Ovary (tissue), 7 donors: ENCODE measurements at regions not wholly inside any gene's neighbourhood (a gene's known extent, or its start where the extent isn't known, plus 50 kb on each side); places are given as distances from the start of the nearest gene placed in this dataset.

Experiments
- DNase-seq, 5 donors: peaks; one replicate each; pipeline ENCODE4 v3.0.0-alpha.2; 2019 to 2020
- H3K27ac ChIP-seq, 2 donors: fragments of 200-600 bp; one replicate each; pipeline versions ENCODE4 v1.5.1 to v1.8.0; 2019 to 2022
- H3K27me3 ChIP-seq: fragments of 200-600 bp; one replicate; pipeline ENCODE4 v1.8.0; 2022
- H3K36me3 ChIP-seq: fragments of 200-600 bp; sonication (generic); one replicate; pipeline ENCODE4 v1.5.1; 2019
- H3K4me1 ChIP-seq: one replicate; pipeline ENCODE4 v1.8.1; 2013; ENCODE audit warnings: mild to moderate bottlenecking, moderate library complexity; ENCODE audit not compliant: insufficient read depth
- H3K4me3 ChIP-seq: fragments of 200-600 bp; sonication (generic); one replicate; pipeline ENCODE4 v1.5.1; 2017
- H3K9me3 ChIP-seq, 2 donors: fragments of 200-600 bp in 1 of 2; sonication (generic) in 1 of 2; one replicate each; pipeline versions ENCODE4 v1.5.1 to v1.8.1; 2013 to 2019; ENCODE audit warnings: mild to moderate bottlenecking in 1 of 2, moderate library complexity in 1 of 2
- EP300 ChIP-seq: sonication (generic); formaldehyde crosslinking; IDR thresholded peaks from one replicate; pipeline ENCODE4 v1.6.1; 2017; ENCODE audit warnings: antibody characterized with exemption
- POLR2A ChIP-seq: fragments of 450-650 bp; IDR thresholded peaks from one replicate; pipeline ENCODE4 v1.6.1; 2017; ENCODE audit warnings: antibody characterized with exemption, mild to moderate bottlenecking, moderate library complexity
- WGBS, 3 donors: extraction: QIAGEN DNeasy Blood & Tissue Kit in 1 of 3; methylation state at CpG; one replicate each; pipeline versions ENCODE4 v1.1.5 to v1.1.7; 2013 to 2017; 5-methylcytosine and 5-hydroxymethylcytosine counted together
- intact Hi-C, 4 donors: fragments of 100-400 bp; cut with DNase I; formaldehyde crosslinking; loops; one replicate each; pipeline versions ENCODE4 v1.11.0 to v1.15.1; 2022 to 2023
- TF ChIP-seq, protein P1 (sequence below), 3 donors: fragments of 450-650 bp in 2 of 3; fragments of 200-600 bp in 1 of 3; IDR thresholded peaks; one replicate each; pipeline versions ENCODE4 v1.5.1 to v1.8.0; 2016 to 2022; ENCODE audit warnings: antibody characterized with exemption in 3 of 3, mild to moderate bottlenecking in 1 of 3
- donor health status: DM: no; HTN: no; CAD: no; lungs with moderate emphysema.
- donor health status: DM: no; HTN: no; CAD: no.
- donor health status: Bipolar disorder and iron deficiency.
- donor health status: DM: no; HTN: no; CAD: no.
- donor health status: DM: yes; HTN: yes; CAD: no.

DNA sequence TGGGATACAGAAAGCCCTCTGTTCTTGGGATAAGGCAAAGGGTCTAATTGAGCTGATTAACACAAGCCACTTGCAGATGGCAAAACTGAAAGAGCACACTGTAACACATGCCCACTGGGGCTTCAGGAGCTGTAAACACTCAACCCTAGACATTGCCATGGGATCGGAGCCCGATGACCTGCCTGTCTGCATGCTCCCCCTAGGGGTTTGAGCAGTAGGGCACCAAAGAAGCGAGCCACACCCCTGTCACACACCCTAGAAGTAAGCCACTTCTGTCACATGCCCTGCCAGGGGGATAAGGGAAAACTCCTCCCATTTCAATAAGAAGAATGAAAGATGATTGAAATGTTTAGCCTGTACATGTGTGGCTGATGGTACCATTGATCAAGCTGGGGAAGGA, 81.3 kb upstream of the IRX6 start:
- WGBS, 3 donors: 65 to 90% (median 71%) methylated on average over 3 of the region's 3 CpGs
- Histone ChIP-seq H3K27ac (no peak overlapping the region), H3K4me3 (no peak overlapping the region), H3K9me3 (no peaks in the 10 kb centered on the region), H3K27me3 (no peaks in the 10 kb centered on the region), H3K4me1 (no peaks in the 10 kb centered on the region), H3K36me3 (no peaks in the 10 kb centered on the region)
- intact Hi-C loops: no loop called here
- DNase-seq: no peak
- no peak for TF ChIP-seq EP300
- TF ChIP-seq, protein P1, sequence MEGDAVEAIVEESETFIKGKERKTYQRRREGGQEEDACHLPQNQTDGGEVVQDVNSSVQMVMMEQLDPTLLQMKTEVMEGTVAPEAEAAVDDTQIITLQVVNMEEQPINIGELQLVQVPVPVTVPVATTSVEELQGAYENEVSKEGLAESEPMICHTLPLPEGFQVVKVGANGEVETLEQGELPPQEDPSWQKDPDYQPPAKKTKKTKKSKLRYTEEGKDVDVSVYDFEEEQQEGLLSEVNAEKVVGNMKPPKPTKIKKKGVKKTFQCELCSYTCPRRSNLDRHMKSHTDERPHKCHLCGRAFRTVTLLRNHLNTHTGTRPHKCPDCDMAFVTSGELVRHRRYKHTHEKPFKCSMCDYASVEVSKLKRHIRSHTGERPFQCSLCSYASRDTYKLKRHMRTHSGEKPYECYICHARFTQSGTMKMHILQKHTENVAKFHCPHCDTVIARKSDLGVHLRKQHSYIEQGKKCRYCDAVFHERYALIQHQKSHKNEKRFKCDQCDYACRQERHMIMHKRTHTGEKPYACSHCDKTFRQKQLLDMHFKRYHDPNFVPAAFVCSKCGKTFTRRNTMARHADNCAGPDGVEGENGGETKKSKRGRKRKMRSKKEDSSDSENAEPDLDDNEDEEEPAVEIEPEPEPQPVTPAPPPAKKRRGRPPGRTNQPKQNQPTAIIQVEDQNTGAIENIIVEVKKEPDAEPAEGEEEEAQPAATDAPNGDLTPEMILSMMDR (IDR thresholded peaks at IDR 0.05): no peak
- TF ChIP-seq POLR2A: no peak

DNA sequence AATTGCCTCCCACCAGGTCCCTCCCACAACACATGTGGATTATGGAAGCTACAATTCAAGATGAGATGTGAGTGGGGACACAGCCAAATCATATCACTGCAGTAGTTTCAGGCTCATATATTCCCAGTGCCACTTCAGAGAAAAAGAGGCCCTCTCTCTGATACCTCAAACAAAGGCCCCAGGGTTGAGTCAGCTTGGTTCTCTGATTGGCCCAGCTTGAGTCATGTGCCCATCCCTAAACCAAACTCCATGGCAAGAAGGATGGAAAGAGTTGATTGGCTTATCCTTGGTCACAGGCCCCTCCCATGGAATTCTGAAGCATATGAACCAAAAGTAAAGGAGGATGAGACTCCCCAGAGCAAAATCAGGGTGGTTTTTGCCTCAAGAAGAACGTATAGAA, 75.9 kb upstream of the IRX6 start:
- intact Hi-C loops: no loop called here
- H3K27ac ChIP-seq: no peak overlapping the region
- H3K36me3 ChIP-seq: no peaks in the 10 kb centered on the region
- H3K27me3 ChIP-seq: no peaks in the 10 kb centered on the region
- 37 to 52% (median 51%) methylated on average over 1 of the region's 1 CpG for WGBS, 3 donors
- H3K4me3 ChIP-seq: no peak overlapping the region
- no peak for DNase-seq
- TF ChIP-seq EP300: no peak
- no peak for TF ChIP-seq POLR2A
- TF ChIP-seq, protein P1 (IDR thresholded peaks at IDR 0.05): no peak
- no peaks in the 10 kb centered on the region for H3K4me1 ChIP-seq
- H3K9me3 ChIP-seq: no peaks in the 10 kb centered on the region

DNA sequence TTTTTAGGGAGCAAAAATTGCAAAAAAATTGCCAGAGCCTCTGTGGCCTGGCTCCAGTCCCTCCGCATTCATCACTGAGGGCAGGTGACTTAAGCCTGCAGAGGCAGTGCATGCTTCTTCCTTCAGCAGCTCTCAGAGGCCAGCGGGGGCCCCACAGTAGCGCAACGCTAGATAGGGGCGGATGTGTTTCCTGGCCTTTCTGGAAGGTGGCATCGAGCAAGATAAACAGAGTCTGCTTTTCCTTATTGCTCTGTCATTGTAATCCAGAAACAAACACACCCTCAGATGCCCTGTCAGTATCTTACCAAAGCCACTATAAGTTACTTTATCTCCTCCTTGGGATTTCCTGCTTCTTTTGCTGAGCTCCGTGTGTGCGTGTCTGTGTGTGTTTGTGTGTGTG, 75.5 kb upstream of the IRX6 start:
- Histone ChIP-seq H3K9me3 (no peaks in the 10 kb centered on the region), H3K36me3 (no peaks in the 10 kb centered on the region), H3K4me1 (no peaks in the 10 kb centered on the region), H3K27ac (no peak overlapping the region), H3K27me3 (no peaks in the 10 kb centered on the region), H3K4me3 (no peak overlapping the region)
- no peak for DNase-seq
- 29 to 45% (median 32%) methylated on average over 8 of the region's 8 CpGs for WGBS, 3 donors
- intact Hi-C loops: no loop called here
- TF ChIP-seq, protein P1 (IDR thresholded peaks at IDR 0.05): no peak
- TF ChIP-seq EP300 (no peak), POLR2A (no peak)

DNA sequence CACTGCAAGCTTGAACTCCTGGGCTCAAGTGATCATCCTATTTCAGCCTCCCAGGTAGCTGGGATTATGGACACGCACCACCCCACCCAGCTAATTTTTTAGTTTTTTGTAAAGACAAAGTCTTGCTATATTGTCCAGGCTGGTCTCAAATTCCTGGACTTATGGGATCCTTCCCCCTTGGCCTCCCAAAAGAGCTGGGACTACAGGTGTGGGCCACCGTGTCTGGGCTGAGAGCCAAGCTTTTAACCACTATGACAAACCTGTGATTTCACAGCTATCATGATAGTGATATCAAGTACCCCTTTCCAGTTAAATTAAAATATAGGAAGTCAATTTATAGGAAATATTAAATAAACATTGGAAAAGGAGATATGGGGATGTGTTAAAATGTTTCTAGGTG, 74.6 kb upstream of the IRX6 start:
- no peaks in the 10 kb centered on the region for H3K4me1 ChIP-seq
- 76 to 85% (median 85%) methylated on average over 2 of the region's 2 CpGs for WGBS, 3 donors
- H3K27me3 ChIP-seq: no peaks in the 10 kb centered on the region
- no peaks in the 10 kb centered on the region for H3K36me3 ChIP-seq
- TF ChIP-seq, protein P1 (IDR thresholded peaks at IDR 0.05): no peak
- no peak for TF ChIP-seq POLR2A
- no peak for TF ChIP-seq EP300
- H3K4me3 ChIP-seq: no peak overlapping the region
- H3K27ac ChIP-seq: no peak overlapping the region
- no peaks in the 10 kb centered on the region for H3K9me3 ChIP-seq
- no peak for DNase-seq
- intact Hi-C loops: no loop called here

DNA sequence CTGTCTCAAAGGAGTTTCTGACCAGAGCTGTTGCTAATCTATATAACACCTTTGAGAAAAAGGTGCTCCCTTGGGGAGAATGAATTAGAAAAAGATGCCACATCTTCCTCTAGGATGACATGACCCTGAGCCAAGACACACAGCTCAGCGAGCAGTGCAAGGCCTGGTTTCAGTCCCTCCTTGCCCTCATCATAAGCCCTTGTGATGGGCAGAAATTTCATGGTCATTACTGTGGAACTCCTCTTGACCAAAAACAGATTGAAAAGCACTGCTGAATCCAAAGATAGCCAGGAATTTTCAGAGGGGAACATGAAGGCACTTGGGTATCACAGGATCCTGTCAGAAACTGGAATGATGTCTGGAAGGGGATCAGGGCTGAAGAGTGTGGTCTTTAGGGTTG, 74.1 kb upstream of the IRX6 start:
- no peak overlapping the region for H3K4me3 ChIP-seq
- no peaks in the 10 kb centered on the region for H3K36me3 ChIP-seq
- H3K4me1 ChIP-seq: no peaks in the 10 kb centered on the region
- intact Hi-C loops: no loop called here
- no peaks in the 10 kb centered on the region for H3K9me3 ChIP-seq
- H3K27me3 ChIP-seq: no peaks in the 10 kb centered on the region
- H3K27ac ChIP-seq: no peak overlapping the region
- no peak for DNase-seq
- WGBS, 3 donors: 57 to 79% (median 75%) methylated on average over 1 of the region's 1 CpG
- TF ChIP-seq EP300: no peak
- TF ChIP-seq POLR2A: no peak
- TF ChIP-seq, protein P1 (IDR thresholded peaks at IDR 0.05): no peak
